HEK293 (cell line): ENCODE measurements at regions not wholly inside any gene's neighbourhood (a gene's known extent, or its start where the extent isn't known, plus 50 kb on each side); places are given as distances from the start of the nearest gene placed in this dataset.

Experiments
- CTCF ChIA-PET: fragments of 350-600 bp; formaldehyde crosslinking; extraction: SDS; loops from one replicate; lab custom pipeline; 2021; ENCODE audit warnings: antibody characterized with exemption; lab: Yijun Ruan, JAX
- POLR2A ChIA-PET: fragments of 300-600 bp; formaldehyde crosslinking; extraction: SDS; loops from one replicate; lab custom pipeline; 2020; ENCODE audit warnings: antibody characterized with exemption, inconsistent platforms; lab: Yijun Ruan, JAX
- H3K27ac ChIP-seq: fragments of 200-500 bp; sonication (Bioruptor generic); 2 replicates; pipeline ENCODE4 v1.5.1; 2014; ENCODE audit warnings: low read depth, low read length, control low read depth, inconsistent platforms; ENCODE audit errors: extremely low read depth
- H3K36me3 ChIP-seq, 2 experiments: fragments of 200-500 bp in 1 of 2; sonication (Bioruptor generic) in 1 of 2; 1 replicate in 1 of 2; 2 replicates in 1 of 2; pipeline ENCODE4 v1.5.1; 2014 to 2017; ENCODE audit warnings: inconsistent platforms in 2 of 2, low read length in 2 of 2; ENCODE audit not compliant: control insufficient read depth in 2 of 2, insufficient read depth in 1 of 2
- H3K4me1 ChIP-seq: fragments of 200-500 bp; sonication (Bioruptor generic); 2 replicates; pipeline ENCODE4 v1.5.1; 2014; ENCODE audit warnings: mild to moderate bottlenecking, low read length, inconsistent platforms; ENCODE audit not compliant: control insufficient read depth, insufficient read depth
- H3K4me3 ChIP-seq: 2 replicates; pipeline ENCODE4 v1.5.1; 2011; ENCODE audit warnings: low read depth, mild to moderate bottlenecking, control low read depth, low read length, moderate library complexity
- H3K9me3 ChIP-seq: fragments of 200-500 bp; sonication (Bioruptor generic); 2 replicates; pipeline ENCODE4 v1.5.1; 2014; ENCODE audit warnings: low read depth, low read length, inconsistent platforms; ENCODE audit not compliant: control insufficient read depth, insufficient read depth
- GLI2 ChIP-seq: fragments of 450-650 bp; formaldehyde crosslinking; IDR thresholded peaks from 2 replicates; pipeline ENCODE4; 2017; ENCODE audit warnings: missing biosample characterization, missing genetic modification characterization, low read depth, borderline replicate concordance
- GLIS1 ChIP-seq: fragments of 450-650 bp; formaldehyde crosslinking; IDR thresholded peaks from 2 replicates; pipeline ENCODE4 v1.5.1; 2016; ENCODE audit warnings: missing biosample characterization, missing genetic modification characterization
- OVOL3 ChIP-seq: fragments of 450-650 bp; formaldehyde crosslinking; IDR thresholded peaks from 2 replicates; pipeline ENCODE4 v1.5.1; 2016; ENCODE audit warnings: missing biosample characterization, missing genetic modification characterization
- PRDM10 ChIP-seq: fragments of 450-650 bp; formaldehyde crosslinking; IDR thresholded peaks from 2 replicates; pipeline ENCODE4 v1.5.1; 2016; ENCODE audit warnings: missing biosample characterization, missing genetic modification characterization
- SETDB1 ChIP-seq: IDR thresholded peaks from one replicate; pipeline ENCODE4 v1.6.1; 2017; ENCODE audit warnings: mild to moderate bottlenecking, low read length, moderate library complexity, mixed read lengths; ENCODE audit not compliant: insufficient read length
- SP2 ChIP-seq: fragments of 450-650 bp; formaldehyde crosslinking; IDR thresholded peaks from 2 replicates; pipeline ENCODE4 v1.5.1; 2016; ENCODE audit warnings: missing biosample characterization, missing genetic modification characterization
- ZBTB1 ChIP-seq: fragments of 450-650 bp; formaldehyde crosslinking; IDR thresholded peaks from 2 replicates; pipeline ENCODE4 v1.5.1; 2016; ENCODE audit warnings: missing biosample characterization, missing genetic modification characterization
- ZBTB48 ChIP-seq: fragments of 450-650 bp; formaldehyde crosslinking; IDR thresholded peaks from 2 replicates; pipeline ENCODE4 v1.5.1; 2016; ENCODE audit warnings: missing biosample characterization, missing genetic modification characterization
- ZBTB7A ChIP-seq: fragments of 450-650 bp; formaldehyde crosslinking; IDR thresholded peaks from 2 replicates; pipeline ENCODE4 v1.5.1; 2016; ENCODE audit warnings: low read depth, missing biosample characterization, missing genetic modification characterization
- ZBTB8A ChIP-seq: fragments of 450-650 bp; formaldehyde crosslinking; IDR thresholded peaks from 2 replicates; pipeline ENCODE4 v1.5.1; 2016; ENCODE audit warnings: missing biosample characterization, missing genetic modification characterization
- ZNF138 ChIP-seq: fragments of 450-650 bp; formaldehyde crosslinking; IDR thresholded peaks from 2 replicates; pipeline ENCODE4 v1.5.1; 2016; ENCODE audit warnings: missing biosample characterization, missing genetic modification characterization, borderline replicate concordance
- ZNF274 ChIP-seq, 2 experiments: fragments of 200-500 bp in 1 of 2; fragments of 450-650 bp in 1 of 2; sonication (Bioruptor generic) in 1 of 2; formaldehyde crosslinking in 1 of 2; IDR thresholded peaks; 2 replicates each; pipeline versions ENCODE4 v1.5.1 to v1.6.1; 2014 to 2016; ENCODE audit warnings: borderline replicate concordance in 1 of 2, inconsistent platforms in 1 of 2, low read length in 1 of 2, missing biosample characterization in 1 of 2, missing genetic modification characterization in 1 of 2
- ZNF501 ChIP-seq: fragments of 450-650 bp; formaldehyde crosslinking; IDR thresholded peaks from 2 replicates; pipeline ENCODE4 v1.5.1; 2016; ENCODE audit warnings: missing biosample characterization, missing genetic modification characterization
- ZNF513 ChIP-seq: fragments of 450-650 bp; IDR thresholded peaks from 2 replicates; pipeline ENCODE4 v1.5.1; 2018; ENCODE audit warnings: missing biosample characterization, missing genetic modification characterization
- ZNF561 ChIP-seq: fragments of 450-650 bp; IDR thresholded peaks from 2 replicates; pipeline ENCODE4 v1.5.1; 2018; ENCODE audit warnings: missing biosample characterization, missing genetic modification characterization, borderline replicate concordance
- ZNF610 ChIP-seq: fragments of 450-650 bp; formaldehyde crosslinking; IDR thresholded peaks from 2 replicates; pipeline ENCODE4 v1.5.1; 2016; ENCODE audit warnings: missing biosample characterization, missing genetic modification characterization, borderline replicate concordance
- ZNF624 ChIP-seq: fragments of 450-650 bp; formaldehyde crosslinking; IDR thresholded peaks from 2 replicates; pipeline ENCODE4 v1.5.1; 2017; ENCODE audit warnings: missing biosample characterization, missing genetic modification characterization
- ZNF658 ChIP-seq: fragments of 450-650 bp; formaldehyde crosslinking; IDR thresholded peaks from 2 replicates; pipeline ENCODE4; 2016; ENCODE audit warnings: missing biosample characterization, missing genetic modification characterization
- ZNF707 ChIP-seq: fragments of 450-650 bp; formaldehyde crosslinking; IDR thresholded peaks from 2 replicates; pipeline ENCODE4 v1.5.1; 2016; ENCODE audit warnings: missing biosample characterization, missing genetic modification characterization
- ZNF747 ChIP-seq: fragments of 450-650 bp; formaldehyde crosslinking; IDR thresholded peaks from 2 replicates; pipeline ENCODE4 v1.5.1; 2016; ENCODE audit warnings: missing biosample characterization, missing genetic modification characterization
- ZSCAN30 ChIP-seq: fragments of 450-650 bp; IDR thresholded peaks from 2 replicates; pipeline ENCODE4 v1.5.1; 2018; ENCODE audit warnings: missing biosample characterization, mild to moderate bottlenecking, missing genetic modification characterization, moderate library complexity
- ZSCAN5A ChIP-seq: fragments of 450-650 bp; formaldehyde crosslinking; IDR thresholded peaks from 2 replicates; pipeline ENCODE4 v1.5.1; 2016; ENCODE audit warnings: missing biosample characterization, missing genetic modification characterization
- TF ChIP-seq, protein P1 (sequence below): sonication (generic); formaldehyde crosslinking; IDR thresholded peaks from 2 replicates; pipeline ENCODE4 v1.8.1; 2022; ENCODE audit warnings: mild to moderate bottlenecking, moderate library complexity, missing genetic modification reagents
- TF ChIP-seq, protein P2 (sequence below): fragments of 450-650 bp; formaldehyde crosslinking; IDR thresholded peaks from 2 replicates; pipeline ENCODE4 v1.5.1; 2016; ENCODE audit warnings: missing biosample characterization, missing genetic modification characterization

DNA sequence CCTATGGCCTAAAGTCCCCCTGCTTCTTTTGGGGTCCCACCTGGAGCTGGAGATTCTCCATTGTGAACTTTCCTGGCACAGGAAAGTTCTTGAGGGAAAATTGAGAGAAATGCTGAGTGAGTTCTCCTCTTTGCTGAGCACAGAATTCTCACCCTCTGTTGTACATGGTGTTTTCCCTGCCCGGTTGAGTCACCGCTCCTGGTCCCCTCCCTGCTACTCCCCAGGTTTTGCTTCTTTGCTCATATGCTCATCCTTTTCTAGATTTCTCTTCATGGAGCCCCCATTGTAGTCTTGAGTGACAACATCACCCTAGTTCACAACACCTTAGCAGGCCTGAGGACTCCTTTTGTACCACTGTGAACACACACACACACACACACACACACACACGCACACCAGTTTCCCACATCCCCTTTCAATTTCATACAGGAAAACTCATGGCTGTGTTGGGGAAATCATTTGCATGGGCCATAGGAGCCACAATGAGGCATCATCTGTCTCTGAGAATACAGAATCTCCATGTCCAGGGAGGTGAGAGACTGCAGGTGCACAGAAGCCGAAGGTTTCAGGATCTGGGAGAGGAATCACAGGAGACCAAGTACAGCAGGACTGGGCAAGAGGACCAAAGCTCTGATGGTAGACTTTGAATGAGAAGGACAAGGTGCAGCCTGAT lies 585.3 kb downstream of the GOLGA6L6 start:
- H3K27ac ChIP-seq = no peak overlapping the region
- TF ChIP-seq ZNF707 (tag by site-specific recombination) = no peak
- TF ChIP-seq ZNF561 (tag by site-specific recombination) = no peak
- no peak for TF ChIP-seq ZBTB48
- no peak for TF ChIP-seq ZNF513 (tag by site-specific recombination)
- TF ChIP-seq GLI2 (tag by site-specific recombination) = no peak
- no peak for TF ChIP-seq ZNF274 (IDR thresholded peaks at IDR 0.05; ENCODE audit: low read length)
- no peak for TF ChIP-seq ZNF274 (tag by site-specific recombination; IDR thresholded peaks at IDR 0.05; ENCODE audit: borderline replicate concordance)
- TF ChIP-seq ZBTB1 = no peak
- no peak for TF ChIP-seq ZNF658
- no peak for TF ChIP-seq ZNF138
- no peak for TF ChIP-seq SP2 (tag by site-specific recombination)
- no peak for TF ChIP-seq OVOL3
- no peak for TF ChIP-seq SETDB1
- TF ChIP-seq ZNF624 = no peak
- no peak for TF ChIP-seq GLIS1 (tag by site-specific recombination)
- no peak for TF ChIP-seq ZNF610 (tag by site-specific recombination)
- no peak for TF ChIP-seq ZSCAN30 (tag by site-specific recombination)
- no peak for TF ChIP-seq ZSCAN5A
- TF ChIP-seq, all 188 proteins: peak for 0
- no peaks in the 10 kb centered on the region for H3K36me3 ChIP-seq
- POLR2A ChIA-PET = no interaction called here
- H3K4me3 ChIP-seq = no peak overlapping the region
- CTCF ChIA-PET = no interaction called here
- no peaks in the 10 kb centered on the region for H3K9me3 ChIP-seq
- H3K4me1 ChIP-seq = no peaks in the 10 kb centered on the region

DNA sequence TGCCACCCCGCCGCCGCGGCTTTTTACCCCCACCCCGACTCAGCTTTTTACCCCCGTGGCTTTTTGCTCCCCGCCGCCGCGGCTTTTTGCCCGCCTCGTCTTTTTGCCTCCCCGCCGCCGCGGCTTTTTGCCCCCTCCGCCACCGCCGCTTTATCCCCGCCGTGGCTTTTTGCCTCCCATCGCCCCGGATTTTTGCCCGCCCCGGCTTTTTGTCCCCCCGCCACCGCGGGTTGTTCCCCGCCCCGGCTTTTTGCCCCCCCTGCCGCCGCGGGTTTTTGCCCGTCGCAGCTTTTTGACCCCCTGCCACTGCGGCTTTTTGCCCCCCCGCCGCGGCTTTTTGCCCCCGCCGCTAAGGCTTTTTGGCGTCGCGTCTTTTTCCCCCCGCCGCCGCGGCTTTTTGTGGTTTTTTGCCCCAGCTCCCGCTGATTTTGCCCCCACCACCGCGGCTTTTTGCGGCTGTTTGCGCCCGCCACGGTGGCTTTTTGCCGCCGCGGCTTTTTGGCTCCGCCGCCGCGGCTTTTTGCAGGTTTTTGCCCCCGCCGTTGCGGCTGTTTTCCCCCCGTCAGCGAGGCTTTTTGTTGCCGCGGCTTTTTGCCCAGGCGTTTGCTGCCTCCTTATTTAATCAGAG lies 597.2 kb downstream of the GOLGA6L6 start:
- Histone ChIP-seq H3K4me3 (no peak overlapping the region), H3K9me3 (no peaks in the 10 kb centered on the region), H3K4me1 (no peaks in the 10 kb centered on the region), H3K36me3 (no peaks in the 10 kb centered on the region), H3K27ac (no peak overlapping the region)
- TF ChIP-seq ZNF747 (tag by site-specific recombination) (no peak), ZBTB8A (no peak), PRDM10 (no peak), ZNF501 (tag by site-specific recombination) (no peak), ZBTB7A (tag by site-specific recombination) (no peak)
- TF ChIP-seq, protein P1, sequence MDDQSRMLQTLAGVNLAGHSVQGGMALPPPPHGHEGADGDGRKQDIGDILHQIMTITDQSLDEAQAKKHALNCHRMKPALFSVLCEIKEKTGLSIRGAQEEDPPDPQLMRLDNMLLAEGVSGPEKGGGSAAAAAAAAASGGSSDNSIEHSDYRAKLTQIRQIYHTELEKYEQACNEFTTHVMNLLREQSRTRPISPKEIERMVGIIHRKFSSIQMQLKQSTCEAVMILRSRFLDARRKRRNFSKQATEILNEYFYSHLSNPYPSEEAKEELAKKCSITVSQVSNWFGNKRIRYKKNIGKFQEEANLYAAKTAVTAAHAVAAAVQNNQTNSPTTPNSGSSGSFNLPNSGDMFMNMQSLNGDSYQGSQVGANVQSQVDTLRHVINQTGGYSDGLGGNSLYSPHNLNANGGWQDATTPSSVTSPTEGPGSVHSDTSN = no peak
- TF ChIP-seq, protein P2, sequence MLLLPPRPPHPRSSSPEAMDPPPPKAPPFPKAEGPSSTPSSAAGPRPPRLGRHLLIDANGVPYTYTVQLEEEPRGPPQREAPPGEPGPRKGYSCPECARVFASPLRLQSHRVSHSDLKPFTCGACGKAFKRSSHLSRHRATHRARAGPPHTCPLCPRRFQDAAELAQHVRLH (tag by site-specific recombination) = no peak
- CTCF ChIA-PET = no interaction called here
- POLR2A ChIA-PET = no interaction called here
